OCI-LY1 (cell line): ENCODE measurements at regions not wholly inside any gene's neighbourhood (a gene's known extent, or its start where the extent isn't known, plus 50 kb on each side); places are given as distances from the start of the nearest gene placed in this dataset.

ENCODE experiments used
- H2AFZ ChIP-seq: fragments of 200-600 bp; sonication (generic), shearing (Covaris generic); 2 replicates; pipeline ENCODE4 v1.6.0; 2014; ENCODE audit warnings: antibody characterized with exemption, mild to moderate bottlenecking, low read length
- H3F3A ChIP-seq: fragments of 200-600 bp; sonication (generic), shearing (Covaris generic); 2 replicates; pipeline ENCODE4 v1.6.0; 2014; ENCODE audit warnings: mild to moderate bottlenecking, antibody characterized with exemption, low read length, moderate library complexity; ENCODE audit not compliant: insufficient read depth
- H3K27ac ChIP-seq: fragments of 200-600 bp; sonication (generic); 2 replicates; pipeline ENCODE4 v1.5.1; 2014; ENCODE audit warnings: low read length, mixed run types, mild to moderate bottlenecking, low read depth; ENCODE audit not compliant: poor library complexity, severe bottlenecking
- H3K27me3 ChIP-seq: fragments of 200-600 bp; sonication (generic); 2 replicates; pipeline ENCODE4 v1.6.0; 2014; ENCODE audit warnings: antibody characterized with exemption, mild to moderate bottlenecking, low read length, moderate library complexity; ENCODE audit not compliant: insufficient read depth
- H3K36me3 ChIP-seq: fragments of 200-600 bp; sonication (generic); 2 replicates; pipeline ENCODE4 v1.6.1; 2014; ENCODE audit warnings: mild to moderate bottlenecking, antibody characterized with exemption, low read length, moderate library complexity, mixed read lengths; ENCODE audit not compliant: insufficient read depth
- H3K4me1 ChIP-seq: fragments of 200-600 bp; sonication (generic); 2 replicates; pipeline ENCODE4 v1.5.1; 2014; ENCODE audit warnings: mild to moderate bottlenecking, low read length, moderate library complexity; ENCODE audit not compliant: insufficient read depth, severe bottlenecking
- H3K4me2 ChIP-seq: fragments of 200-600 bp; sonication (generic), shearing (Covaris generic); 2 replicates; pipeline ENCODE4 v1.6.1; 2014; ENCODE audit warnings: low read length
- H3K4me3 ChIP-seq: fragments of 200-600 bp; sonication (generic); 2 replicates; pipeline ENCODE4 v1.5.1; 2014; ENCODE audit warnings: low read length, low read depth, mild to moderate bottlenecking, mixed read lengths; ENCODE audit not compliant: poor library complexity, severe bottlenecking
- H3K79me2 ChIP-seq: fragments of 200-600 bp; shearing (Covaris generic); 2 replicates; pipeline ENCODE4 v1.6.1; 2016; ENCODE audit warnings: mixed run types, low read length, mixed read lengths; ENCODE audit not compliant: insufficient read depth
- H3K9ac ChIP-seq: fragments of 200-600 bp; sonication (generic), shearing (Covaris generic); 2 replicates; pipeline ENCODE4 v1.6.1; 2014; ENCODE audit warnings: mild to moderate bottlenecking, low read length, mixed read lengths
- H3K9me2 ChIP-seq: fragments of 200-600 bp; sonication (generic), shearing (Covaris generic); 2 replicates; pipeline ENCODE4 v1.6.1; 2014; ENCODE audit warnings: low read depth, mild to moderate bottlenecking, low read length, mixed read lengths
- H3K9me3 ChIP-seq: fragments of 200-600 bp; shearing (Covaris generic); 2 replicates; pipeline ENCODE4 v1.6.1; 2014; ENCODE audit warnings: low read length, mixed read lengths
- H4K20me1 ChIP-seq: fragments of 200-600 bp; sonication (generic), shearing (Covaris generic); 2 replicates; pipeline ENCODE4 v1.6.0; 2016; ENCODE audit warnings: mild to moderate bottlenecking, low read length; ENCODE audit not compliant: insufficient read depth
- CTCF ChIP-seq: fragments of 200-600 bp; sonication (generic), shearing (Covaris generic); IDR thresholded peaks from 2 replicates; pipeline ENCODE4 v1.5.1; 2017; ENCODE audit warnings: mild to moderate bottlenecking, antibody characterized with exemption, low read length, moderate library complexity, mixed read lengths
- EZH2 ChIP-seq: fragments of 200-600 bp; sonication (generic), shearing (Covaris generic); IDR thresholded peaks from 2 replicates; pipeline ENCODE4 v1.8.0; 2017; ENCODE audit warnings: borderline replicate concordance, mixed run types, mild to moderate bottlenecking, antibody characterized with exemption, low read length, moderate library complexity, mixed read lengths

- H3K4me2 ChIP-seq = no peak overlapping the region
- no peaks in the 10 kb centered on the region for H3K4me1 ChIP-seq
- no peaks in the 10 kb centered on the region for H4K20me1 ChIP-seq
- no peaks in the 10 kb centered on the region for H3K27me3 ChIP-seq
- H3K9me3 ChIP-seq = no peaks in the 10 kb centered on the region
- H3K27ac ChIP-seq = no peak overlapping the region
- no peaks in the 10 kb centered on the region for H3F3A ChIP-seq
- no peak overlapping the region for H3K9ac ChIP-seq
- H2AFZ ChIP-seq = no peak overlapping the region
- H3K79me2 ChIP-seq = no peaks in the 10 kb centered on the region
- no peaks in the 10 kb centered on the region for H3K9me2 ChIP-seq
- no peak overlapping the region for H3K4me3 ChIP-seq
- H3K36me3 ChIP-seq = no peaks in the 10 kb centered on the region
- TF ChIP-seq CTCF (no peak), EZH2 (no peak)
Observed at GRCh38 chr2:14524803-14525080, 107.8 kb upstream of the LRATD1 start.

GRCh38 chr2:14530506-14530905 lies 102.0 kb upstream of the LRATD1 start:
- H3K36me3 ChIP-seq = no peaks in the 10 kb centered on the region
- H3K79me2 ChIP-seq = no peaks in the 10 kb centered on the region
- H4K20me1 ChIP-seq = no peaks in the 10 kb centered on the region
- TF ChIP-seq CTCF = no peak
- TF ChIP-seq EZH2 = no peak
- no peak overlapping the region for H3K4me3 ChIP-seq
- H3K9ac ChIP-seq = no peak overlapping the region
- no peaks in the 10 kb centered on the region for H3K9me3 ChIP-seq
- no peak overlapping the region for H2AFZ ChIP-seq
- H3K27ac ChIP-seq = no peak overlapping the region
- H3K4me1 ChIP-seq = no peaks in the 10 kb centered on the region
- no peak overlapping the region for H3K4me2 ChIP-seq
- no peaks in the 10 kb centered on the region for H3K27me3 ChIP-seq
- no peaks in the 10 kb centered on the region for H3K9me2 ChIP-seq
- H3F3A ChIP-seq = no peaks in the 10 kb centered on the region

DNA sequence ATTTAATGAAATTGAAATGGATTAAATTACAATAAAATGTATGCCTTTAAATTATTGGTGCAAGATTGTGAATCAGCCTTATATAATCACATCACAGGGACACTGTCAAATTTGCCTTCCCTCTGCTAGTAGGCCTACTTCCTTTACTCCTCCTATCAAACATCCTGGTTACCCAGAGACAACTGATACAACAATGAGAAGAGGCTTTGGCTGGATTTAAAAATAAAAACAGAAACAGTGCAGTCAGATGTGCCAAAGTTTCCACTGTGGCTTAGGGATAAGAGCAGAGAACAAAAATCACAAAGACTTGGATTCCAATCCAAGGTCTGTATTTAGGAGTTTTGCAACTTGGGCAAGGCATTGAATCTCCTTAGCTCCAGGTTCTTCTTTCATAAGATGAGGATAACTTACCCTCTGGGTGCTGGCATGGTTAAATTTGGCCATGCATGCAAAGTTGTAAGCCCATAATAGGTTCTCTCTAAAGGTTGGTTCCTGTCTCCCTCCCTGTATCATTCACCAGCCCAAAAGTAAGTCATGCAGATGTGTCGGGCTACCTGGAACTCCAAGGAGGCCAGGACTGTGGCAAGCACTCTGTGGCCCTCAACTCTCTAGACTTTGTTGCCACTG lies 99.3 kb upstream of the LRATD1 start:
- H3F3A ChIP-seq = no peaks in the 10 kb centered on the region
- H2AFZ ChIP-seq = no peak overlapping the region
- H3K36me3 ChIP-seq = no peaks in the 10 kb centered on the region
- H3K9ac ChIP-seq = no peak overlapping the region
- TF ChIP-seq EZH2 (no peak), CTCF (no peak)
- no peak overlapping the region for H3K27ac ChIP-seq
- H3K27me3 ChIP-seq = no peaks in the 10 kb centered on the region
- H3K4me2 ChIP-seq = no peak overlapping the region
- H4K20me1 ChIP-seq = no peaks in the 10 kb centered on the region
- no peaks in the 10 kb centered on the region for H3K9me2 ChIP-seq
- no peaks in the 10 kb centered on the region for H3K4me1 ChIP-seq
- no peak overlapping the region for H3K4me3 ChIP-seq
- H3K9me3 ChIP-seq = no peaks in the 10 kb centered on the region
- H3K79me2 ChIP-seq = no peaks in the 10 kb centered on the region
